ENCODE measurements at regions not wholly inside any gene's neighbourhood (a gene's known extent, or its start where the extent isn't known, plus 50 kb on each side); places are given as distances from the start of the nearest gene placed in this dataset.
"Not testable (repeated sequence)": the region's sequence is repeated elsewhere in the genome, so short reads cannot be mapped to it uniquely, and the experiment has no call there.

- in situ Hi-C loops (cut with HindIII; ENCODE audit: low sequenced_read_pairs): no loop called here
- no peak for DNase-seq (ENCODE audit: low spot score)
Measured at GRCh38 chr5:57772512-57772911, 289.9 kb upstream of the ACTBL2 start.

- no peak for DNase-seq (ENCODE audit: low spot score)
- in situ Hi-C loops (cut with HindIII; ENCODE audit: low sequenced_read_pairs): no loop called here
Measured at GRCh38 chr5:57770039-57770438, 287.4 kb upstream of the ACTBL2 start.

DNA sequence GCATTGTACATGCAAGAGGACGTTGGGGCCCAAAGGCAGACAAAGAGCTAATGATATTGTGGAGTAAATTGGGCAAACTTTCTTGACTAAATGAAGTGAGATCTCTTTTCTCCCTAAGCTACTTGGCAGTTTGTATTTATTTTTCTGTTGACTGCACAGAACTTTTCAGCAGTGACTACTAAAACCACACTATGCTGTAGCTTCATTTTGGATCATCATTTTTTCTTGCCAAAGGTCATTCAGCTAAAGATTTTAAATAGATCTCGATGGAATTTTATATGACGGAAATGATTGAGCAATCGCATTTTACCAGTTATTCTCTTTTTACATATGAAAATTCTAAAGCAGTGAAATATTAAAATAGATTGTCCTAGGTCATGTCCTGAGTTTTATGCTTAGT lies 286.1 kb upstream of the ACTBL2 start:
- in situ Hi-C loops (cut with HindIII; ENCODE audit: low sequenced_read_pairs): no loop called here

DNA sequence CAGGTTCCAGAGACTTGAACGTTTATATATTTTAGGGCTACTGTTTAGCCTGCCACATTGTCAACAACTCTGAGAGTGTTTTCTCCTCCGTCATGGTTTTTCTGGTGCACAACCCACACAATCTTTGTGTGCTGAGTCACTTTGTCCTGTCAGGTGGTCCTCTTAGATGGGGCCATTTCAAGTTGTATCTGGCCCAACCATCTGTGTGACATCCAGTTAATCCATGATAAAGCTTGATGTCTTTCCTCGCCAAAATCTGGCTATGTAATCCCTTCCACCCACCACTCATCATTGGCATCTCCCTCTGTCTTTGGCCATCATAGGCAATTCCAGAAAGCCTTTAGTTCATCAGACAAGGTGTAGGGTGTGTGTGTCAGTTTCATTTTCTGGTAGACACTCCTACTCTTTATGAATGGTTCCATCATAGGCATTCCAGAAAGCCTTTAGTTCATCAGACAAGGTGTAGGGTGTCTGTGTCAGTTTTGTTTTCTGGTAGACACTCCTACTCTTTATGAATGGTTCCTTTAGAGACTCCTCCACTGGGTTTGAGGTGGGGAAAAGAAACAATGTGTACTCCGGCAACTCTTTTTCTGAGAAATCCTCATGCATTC lies 282.0 kb upstream of the ACTBL2 start:
- DNase-seq (ENCODE audit: low spot score): no peak
- in situ Hi-C loops (cut with HindIII; ENCODE audit: low sequenced_read_pairs): no loop called here

More for the DNA sequence above, 286.1 kb upstream of the ACTBL2 start:
- DNase-seq (ENCODE audit: low spot score): no peak

GRCh38 chr5:57761513-57761912 lies 278.9 kb upstream of the ACTBL2 start:
- no peak for DNase-seq (ENCODE audit: low spot score)
- in situ Hi-C loops (cut with HindIII; ENCODE audit: low sequenced_read_pairs): no loop called here

- no peak for DNase-seq (ENCODE audit: low spot score)
- in situ Hi-C loops (cut with HindIII; ENCODE audit: low sequenced_read_pairs): no loop called here
Measured at GRCh38 chr5:57754616-57755015, 272.0 kb upstream of the ACTBL2 start.

DNA sequence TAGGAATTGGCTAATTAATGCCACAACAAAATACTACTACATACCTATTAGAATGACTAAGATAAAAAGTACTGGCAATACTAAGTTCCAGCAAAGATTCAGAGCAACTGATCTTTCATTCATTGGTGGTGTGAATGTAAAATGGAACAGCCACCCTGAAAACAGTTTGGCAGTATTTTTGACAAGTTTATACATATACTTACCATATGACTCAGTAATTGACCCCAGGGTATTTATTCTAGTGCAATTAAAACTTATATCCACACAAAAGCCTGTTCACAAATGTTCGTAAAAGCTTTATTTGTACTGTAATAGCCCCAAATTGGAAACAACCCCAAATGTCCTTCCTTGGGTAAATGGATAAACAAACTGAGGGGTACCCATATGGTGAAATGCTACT lies 270.8 kb upstream of the ACTBL2 start:
- in situ Hi-C loops (cut with HindIII; ENCODE audit: low sequenced_read_pairs): no loop called here
- DNase-seq (ENCODE audit: low spot score): no peak

GRCh38 chr5:57751710-57752109 lies 269.1 kb upstream of the ACTBL2 start:
- no peak for DNase-seq (ENCODE audit: low spot score)

DNA sequence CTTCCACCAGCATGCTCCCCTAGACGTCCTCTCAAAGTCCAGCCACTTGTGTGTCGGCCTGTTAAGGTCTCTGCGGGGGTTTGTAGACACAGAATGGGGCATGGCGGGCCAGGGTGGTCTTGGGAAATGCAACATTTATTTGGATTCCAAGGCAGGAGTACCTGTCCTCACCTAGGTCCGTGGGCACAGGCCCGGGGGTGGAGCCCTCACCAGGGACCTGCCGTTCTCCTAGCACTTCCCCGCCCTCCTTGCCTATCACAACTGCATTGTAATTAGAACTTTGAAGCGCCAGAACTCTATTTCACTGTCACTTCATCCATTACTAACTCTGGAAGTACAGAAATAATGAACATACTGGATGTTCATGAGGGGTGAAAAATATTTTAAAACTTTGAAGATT lies 268.3 kb upstream of the ACTBL2 start:
- DNase-seq (ENCODE audit: low spot score): no peak
- in situ Hi-C loops (cut with HindIII; ENCODE audit: low sequenced_read_pairs): no loop called here

More at GRCh38 chr5:57751710-57752109, 269.1 kb upstream of the ACTBL2 start:
- in situ Hi-C loops (cut with HindIII; ENCODE audit: low sequenced_read_pairs): no loop called here

- no peak for DNase-seq (ENCODE audit: low spot score)
- in situ Hi-C loops (cut with HindIII; ENCODE audit: low sequenced_read_pairs): no loop called here
Measured at GRCh38 chr5:57750282-57750681, 267.7 kb upstream of the ACTBL2 start.

DNA sequence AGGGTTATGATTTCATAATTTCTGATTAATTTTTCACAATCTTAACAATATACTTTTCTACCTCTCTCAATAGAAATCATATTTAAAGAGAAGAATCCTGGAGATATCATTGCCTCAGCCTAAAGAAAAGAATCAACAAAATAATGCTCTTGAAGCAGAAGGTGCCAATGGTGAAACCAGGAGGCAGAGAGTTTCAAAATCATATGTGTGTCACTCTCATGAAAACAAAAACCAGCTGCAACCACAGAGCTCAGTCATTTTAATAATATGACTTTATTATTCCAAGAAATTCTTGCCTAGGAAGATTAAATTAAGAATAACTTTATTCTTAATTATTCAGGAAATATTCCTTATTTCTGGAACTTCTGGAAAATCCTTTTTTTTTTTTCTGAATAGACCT lies 266.8 kb upstream of the ACTBL2 start:
- DNase-seq (ENCODE audit: low spot score): no peak
- in situ Hi-C loops (cut with HindIII; ENCODE audit: low sequenced_read_pairs): no loop called here

- DNase-seq (ENCODE audit: low spot score): no peak
- in situ Hi-C loops (cut with HindIII; ENCODE audit: low sequenced_read_pairs): no loop called here
Measured at GRCh38 chr5:57745700-57746651, 263.4 kb upstream of the ACTBL2 start.

DNA sequence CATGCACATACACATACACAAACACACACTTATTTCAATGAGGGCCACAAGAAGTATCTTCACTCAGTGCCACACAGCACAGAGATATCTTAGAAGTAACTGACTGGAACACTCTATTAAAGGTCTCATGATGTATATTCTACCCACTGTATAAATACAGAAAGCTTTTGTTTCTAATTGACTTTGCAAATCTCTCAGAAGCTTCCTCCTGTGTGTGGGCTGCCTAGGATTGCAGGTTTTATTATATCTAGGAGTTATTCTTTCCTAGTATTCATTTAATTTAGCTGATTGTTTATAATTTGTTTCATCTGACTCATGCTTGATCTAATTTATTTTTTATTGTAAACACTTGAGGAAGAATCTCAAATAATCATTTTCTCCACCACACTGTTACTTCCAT lies 262.4 kb upstream of the ACTBL2 start:
- in situ Hi-C loops (cut with HindIII; ENCODE audit: low sequenced_read_pairs): no loop called here
- no peak for DNase-seq (ENCODE audit: low spot score)

DNA sequence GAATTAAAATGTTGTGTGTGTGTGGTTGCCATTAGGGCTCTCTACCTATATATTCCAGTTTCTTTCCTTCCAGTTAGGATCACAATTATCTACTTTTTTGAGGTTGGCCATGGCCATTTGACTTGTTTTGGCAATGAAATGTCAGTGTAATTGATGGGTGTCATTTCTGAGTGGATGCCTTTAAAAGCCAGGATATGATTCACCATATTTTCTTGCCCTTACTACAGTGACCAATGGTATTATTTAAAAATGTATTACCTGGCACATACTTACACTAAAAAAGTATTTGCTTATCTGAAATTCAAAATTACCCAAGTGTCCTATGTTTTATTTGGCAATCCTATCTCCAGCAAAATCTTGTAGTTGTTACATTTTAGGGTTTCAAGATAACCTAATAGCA lies 258.7 kb upstream of the ACTBL2 start:
- in situ Hi-C loops (cut with HindIII; ENCODE audit: low sequenced_read_pairs): no loop called here
- no peak for DNase-seq (ENCODE audit: low spot score)

DNA sequence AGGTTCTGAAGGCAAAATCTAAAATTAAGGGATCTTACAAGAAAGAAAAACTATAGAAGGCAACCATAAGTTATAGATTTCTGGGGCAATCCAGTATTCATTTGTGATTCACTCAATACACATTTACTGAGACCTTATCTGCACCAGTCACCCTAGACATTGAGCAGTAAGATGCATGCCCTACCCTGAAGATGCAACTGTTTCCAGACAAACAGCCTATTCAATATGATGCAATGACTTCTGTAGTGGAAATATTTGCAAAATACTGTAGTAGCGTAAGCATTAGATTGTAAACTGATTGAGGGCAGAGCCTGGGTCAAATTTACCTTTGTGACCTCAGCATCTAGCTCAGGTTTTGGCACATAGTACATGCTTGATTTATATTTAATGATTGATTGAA lies 256.2 kb upstream of the ACTBL2 start:
- no peak for DNase-seq (ENCODE audit: low spot score)
- in situ Hi-C loops (cut with HindIII; ENCODE audit: low sequenced_read_pairs): no loop called here

GRCh38 chr5:57738301-57738700 lies 255.7 kb upstream of the ACTBL2 start:
- in situ Hi-C loops (cut with HindIII; ENCODE audit: low sequenced_read_pairs): no loop called here
- DNase-seq (ENCODE audit: low spot score): no peak

- in situ Hi-C loops (cut with HindIII; ENCODE audit: low sequenced_read_pairs): no loop called here
- DNase-seq (ENCODE audit: low spot score): no peak
Measured at GRCh38 chr5:57736716-57737115, 254.1 kb upstream of the ACTBL2 start.

DNA sequence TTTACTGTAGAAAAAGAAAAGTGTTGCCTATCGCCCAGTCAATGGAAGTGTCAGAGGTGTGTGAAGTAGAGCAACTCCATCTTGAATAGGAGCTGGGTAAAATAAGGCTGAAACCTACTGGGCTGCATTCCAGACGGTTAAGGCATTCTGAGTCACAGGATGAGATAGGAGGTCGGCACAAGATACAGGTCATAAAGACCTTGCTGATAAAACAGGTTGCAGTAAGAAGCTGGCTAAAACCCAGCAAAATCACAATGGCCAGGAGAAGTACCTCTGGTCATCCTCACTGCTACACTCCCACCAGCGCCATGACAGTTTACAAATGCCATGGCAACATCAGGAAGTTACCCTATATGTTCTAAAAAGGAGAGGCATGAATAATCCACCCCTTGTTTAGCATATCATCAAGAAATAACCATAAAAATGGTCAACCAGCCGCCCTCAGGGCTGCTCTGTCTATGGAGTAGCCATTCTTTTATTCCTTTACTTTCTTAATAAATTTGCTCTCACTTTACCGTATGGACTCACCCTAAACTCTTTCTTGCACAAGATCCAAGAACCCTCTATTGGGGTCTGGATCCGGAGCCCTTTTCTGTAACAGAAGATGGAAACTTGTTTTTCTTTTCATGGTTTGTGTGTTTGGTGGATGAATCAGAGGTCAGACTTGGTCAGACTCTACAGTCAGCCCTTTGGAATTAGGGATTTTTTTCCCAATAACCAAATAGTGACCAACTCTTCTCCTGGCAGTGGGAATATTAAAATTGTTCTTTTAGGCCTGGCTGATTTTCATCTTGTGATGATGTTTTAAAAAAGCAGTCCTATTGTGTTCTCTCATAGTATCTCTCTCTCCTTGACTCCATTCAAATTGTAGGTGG lies 252.9 kb upstream of the ACTBL2 start:
- in situ Hi-C loops (cut with HindIII; ENCODE audit: low sequenced_read_pairs); DNase-seq (ENCODE audit: low spot score): not testable (repeated sequence)

GRCh38 chr5:57734296-57734695 lies 251.7 kb upstream of the ACTBL2 start:
- in situ Hi-C loops (cut with HindIII; ENCODE audit: low sequenced_read_pairs): no loop called here
- DNase-seq (ENCODE audit: low spot score): no peak

DNA sequence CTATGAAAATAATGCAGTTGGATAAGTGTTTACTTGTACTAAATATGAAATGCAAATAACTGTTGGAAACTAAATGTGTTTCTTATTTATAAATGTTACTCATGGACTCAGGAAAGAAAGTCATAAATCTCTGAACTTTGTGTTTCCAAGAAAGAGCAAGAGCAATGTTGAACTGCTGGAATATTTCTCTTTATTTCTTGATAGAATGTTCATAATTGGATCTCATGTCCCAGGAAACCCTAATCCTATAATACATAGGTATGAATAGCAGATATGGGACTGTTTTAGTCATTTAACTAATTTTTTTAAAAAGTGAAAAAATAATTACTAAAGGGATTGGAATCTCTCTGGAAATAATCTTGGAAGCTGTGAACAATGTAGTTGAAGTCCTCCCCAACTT lies 245.0 kb upstream of the ACTBL2 start:
- in situ Hi-C loops (cut with HindIII; ENCODE audit: low sequenced_read_pairs): no loop called here
- DNase-seq (ENCODE audit: low spot score): no peak
